Neural progenitor cell (in vitro differentiated cells): ENCODE measurements at regions not wholly inside any gene's neighbourhood (a gene's known extent, or its start where the extent isn't known, plus 50 kb on each side); places are given as distances from the start of the nearest gene placed in this dataset.

Experiments used
- DNase-seq: peaks from one replicate; pipeline ENCODE4 v3.0.0-alpha.2; 2016; ENCODE audit warnings: low spot score
- H2AFZ ChIP-seq: fragments of 200-600 bp; sonication (generic); replicated peaks from 2 replicates; pipeline ENCODE4 v1.6.1; 2016; ENCODE audit warnings: antibody characterized with exemption
- H3F3A ChIP-seq: fragments of 200-600 bp; sonication (generic); 2 replicates; pipeline ENCODE4 v1.6.1; 2016; ENCODE audit warnings: antibody characterized with exemption, low read depth
- H3K27ac ChIP-seq: fragments of 200-600 bp; sonication (generic); 2 replicates; pipeline ENCODE4 v1.5.1; 2016; ENCODE audit warnings: mild to moderate bottlenecking
- H3K27me3 ChIP-seq: fragments of 200-600 bp; sonication (generic); 2 replicates; pipeline ENCODE4 v1.6.1; 2016; ENCODE audit warnings: mild to moderate bottlenecking, moderate library complexity
- H3K36me3 ChIP-seq: fragments of 200-600 bp; sonication (generic); 2 replicates; pipeline ENCODE4 v1.5.1; 2016
- H3K4me1 ChIP-seq: fragments of 200-600 bp; sonication (generic); 2 replicates; pipeline ENCODE4 v1.6.1; 2016; ENCODE audit warnings: mixed run types
- H3K4me2 ChIP-seq: fragments of 200-600 bp; sonication (generic); 2 replicates; pipeline ENCODE4 v1.6.1; 2016
- H3K4me3 ChIP-seq: fragments of 200-600 bp; sonication (generic); 2 replicates; pipeline ENCODE4 v1.5.1; 2016
- H3K79me2 ChIP-seq: fragments of 200-600 bp; sonication (generic); 2 replicates; pipeline ENCODE4 v1.6.1; 2016; ENCODE audit warnings: low read depth
- H3K9ac ChIP-seq: fragments of 200-600 bp; sonication (generic); 2 replicates; pipeline ENCODE4 v1.6.1; 2016
- H3K9me3 ChIP-seq: fragments of 200-600 bp; sonication (generic); 2 replicates; pipeline ENCODE4 v1.5.1; 2016; ENCODE audit warnings: low read depth
- H4K20me1 ChIP-seq: fragments of 200-600 bp; sonication (generic); 2 replicates; pipeline ENCODE4 v1.6.1; 2016; ENCODE audit warnings: low read depth
- H3K27ac Mint-ChIP-seq: 3 replicates; pipeline ENCODE4 v1.8.0; 2021; ENCODE audit warnings: mixed read lengths
- H3K27me3 Mint-ChIP-seq: 2 replicates; pipeline ENCODE4 v1.8.0; 2022; ENCODE audit warnings: low read depth, mild to moderate bottlenecking, inconsistent platforms, moderate library complexity, mixed read lengths; ENCODE audit not compliant: insufficient read depth
- H3K36me3 Mint-ChIP-seq: 3 replicates; pipeline ENCODE4 v1.8.0; 2021; ENCODE audit warnings: mixed read lengths
- H3K4me1 Mint-ChIP-seq: 3 replicates; pipeline ENCODE4 v1.8.0; 2021; ENCODE audit warnings: mixed read lengths
- H3K4me3 Mint-ChIP-seq: 3 replicates; pipeline ENCODE4 v1.8.0; 2021; ENCODE audit warnings: mild to moderate bottlenecking, moderate library complexity, mixed read lengths
- H3K9me3 Mint-ChIP-seq: 3 replicates; pipeline ENCODE4 v1.8.0; 2020; ENCODE audit warnings: mixed read lengths
- CTCF ChIP-seq: fragments of 200-600 bp; sonication (generic); IDR thresholded peaks from 2 replicates; pipeline ENCODE4 v1.5.1; 2017; ENCODE audit warnings: antibody characterized with exemption, mild to moderate bottlenecking
- EZH2 ChIP-seq: fragments of 200-600 bp; sonication (generic); IDR thresholded peaks from 2 replicates; pipeline ENCODE4 v1.6.1; 2017; ENCODE audit warnings: antibody characterized with exemption, mild to moderate bottlenecking, moderate library complexity
- EZH2phosphoT487 ChIP-seq: fragments of 200-600 bp; sonication (generic); IDR thresholded peaks from 2 replicates; pipeline ENCODE4 v1.6.1; 2017; ENCODE audit warnings: antibody characterized with exemption

GRCh38 chr7:15795393-15795792, 108.9 kb upstream of the MEOX2 start:
- H3K36me3 Mint-ChIP-seq: no peaks in the 10 kb centered on the region
- Histone ChIP-seq H3F3A (no peaks in the 10 kb centered on the region), H3K9ac (no peak overlapping the region), H3K4me2 (no peak overlapping the region), H3K36me3 (no peaks in the 10 kb centered on the region), H3K79me2 (no peaks in the 10 kb centered on the region), H3K4me3 (no peak overlapping the region), H3K27me3 (no peaks in the 10 kb centered on the region), H2AFZ (no peak overlapping the region), H3K9me3 (no peaks in the 10 kb centered on the region), H4K20me1 (no peaks in the 10 kb centered on the region), H3K4me1 (no peaks in the 10 kb centered on the region), H3K27ac (no peak overlapping the region)
- H3K27me3 Mint-ChIP-seq: no peaks in the 10 kb centered on the region
- TF ChIP-seq EZH2 (no peak), EZH2phosphoT487 (no peak), CTCF (no peak)
- DNase-seq: no peak
- no peak overlapping the region for H3K4me3 Mint-ChIP-seq
- no peak overlapping the region for H3K27ac Mint-ChIP-seq
- H3K4me1 Mint-ChIP-seq: no peaks in the 10 kb centered on the region
- H3K9me3 Mint-ChIP-seq: no peaks in the 10 kb centered on the region

- Histone ChIP-seq H3F3A (no peaks in the 10 kb centered on the region), H3K79me2 (no peaks in the 10 kb centered on the region), H2AFZ (no peak overlapping the region), H3K9me3 (no peaks in the 10 kb centered on the region), H3K27me3 (no peaks in the 10 kb centered on the region), H3K27ac (no peak overlapping the region), H3K9ac (no peak overlapping the region), H3K4me2 (no peak overlapping the region), H3K4me3 (no peak overlapping the region), H3K4me1 (no peaks in the 10 kb centered on the region), H4K20me1 (no peaks in the 10 kb centered on the region), H3K36me3 (no peaks in the 10 kb centered on the region)
- no peaks in the 10 kb centered on the region for H3K36me3 Mint-ChIP-seq
- H3K27me3 Mint-ChIP-seq: no peaks in the 10 kb centered on the region
- no peak overlapping the region for H3K27ac Mint-ChIP-seq
- H3K9me3 Mint-ChIP-seq: no peaks in the 10 kb centered on the region
- H3K4me3 Mint-ChIP-seq: no peak overlapping the region
- TF ChIP-seq CTCF (no peak), EZH2phosphoT487 (no peak), EZH2 (no peak)
- no peak for DNase-seq
- H3K4me1 Mint-ChIP-seq: no peaks in the 10 kb centered on the region
Observed at GRCh38 chr7:15794801-15795200, 108.3 kb upstream of the MEOX2 start.

GRCh38 chr7:15784694-15785030, 98.2 kb upstream of the MEOX2 start:
- no peaks in the 10 kb centered on the region for H3F3A ChIP-seq
- H2AFZ ChIP-seq: no peak overlapping the region
- H3K9me3 ChIP-seq: no peaks in the 10 kb centered on the region
- no peak for TF ChIP-seq CTCF
- no peak for TF ChIP-seq EZH2
- no peak for TF ChIP-seq EZH2phosphoT487
- no peak overlapping the region for H3K4me3 ChIP-seq
- DNase-seq: no peak
- Mint-ChIP-seq H3K9me3 (no peaks in the 10 kb centered on the region), H3K36me3 (no peaks in the 10 kb centered on the region), H3K4me3 (no peak overlapping the region), H3K27me3 (peaks cover 3% of the 10 kb centered on the region), H3K4me1 (peaks cover 11% of the 10 kb centered on the region), H3K27ac (no peak overlapping the region)
- H3K27me3 ChIP-seq: no peaks in the 10 kb centered on the region
- H3K27ac ChIP-seq: no peak overlapping the region
- H3K36me3 ChIP-seq: no peaks in the 10 kb centered on the region
- no peak overlapping the region for H3K4me2 ChIP-seq
- H4K20me1 ChIP-seq: no peaks in the 10 kb centered on the region
- no peak overlapping the region for H3K9ac ChIP-seq
- H3K79me2 ChIP-seq: no peaks in the 10 kb centered on the region
- H3K4me1 ChIP-seq: peaks cover 9% of the 10 kb centered on the region
